GM12878 (cell line): ENCODE measurements at regions not wholly inside any gene's neighbourhood (a gene's known extent, or its start where the extent isn't known, plus 50 kb on each side); places are given as distances from the start of the nearest gene placed in this dataset.

ENCODE experiments used
- ATAC-seq: fragments of 200-7000 bp; cut with Tn5 transposase; 3 replicates; pipeline ENCODE4 v1.9.1; 2020; ENCODE audit warnings: mild to moderate bottlenecking, moderate library complexity
- BruUV-seq: library from RNA; stranded (reverse); fragments of 400-500 nt; replicated peaks from 2 replicates; lab custom pipeline; 2021; lab: Mats Ljungman, UMichigan
- CTCF ChIA-PET: fragments of 300-600 bp; sonication (Branson Sonifier 250); formaldehyde crosslinking; extraction: SDS; loops from one replicate; lab custom pipeline; 2021; ENCODE audit warnings: inconsistent platforms; lab: Yijun Ruan, JAX
- POLR2A ChIA-PET: fragments of 350-600 bp; formaldehyde crosslinking; extraction: SDS; loops from one replicate; lab custom pipeline; 2021; ENCODE audit warnings: inconsistent platforms; lab: Charles Lee
- RAD21 ChIA-PET: fragments of 300-600 bp; sonication (Branson Sonifier 250); formaldehyde crosslinking; loops from one replicate; lab custom pipeline; 2023; ENCODE audit warnings: antibody characterized with exemption; ENCODE audit not compliant: unreplicated experiment; lab: Charles Lee
- SMC1A ChIA-PET: fragments of 300-600 bp; sonication (Branson Sonifier 250); formaldehyde crosslinking; loops from one replicate; lab custom pipeline; 2023; ENCODE audit not compliant: unreplicated experiment, uncharacterized antibody; lab: Charles Lee
- DNase-seq: peaks from one replicate; pipeline ENCODE4 v3.0.0-alpha.2; 2011; ENCODE audit warnings: low read depth, low spot score
- FAIRE-seq: peaks from 3 replicates; lab custom pipeline; 2011; peaks lifted over from hg19 to GRCh38; lab: Jason Lieb, UNC
- H2AFZ ChIP-seq: 2 replicates; pipeline ENCODE4 v1.6.0; 2011; ENCODE audit warnings: low read depth, low read length, control low read depth; ENCODE audit not compliant: control insufficient read depth
- H3K27ac ChIP-seq: 2 replicates; pipeline ENCODE4 v1.5.1; 2011; ENCODE audit warnings: control low read depth; ENCODE audit not compliant: control insufficient read depth, insufficient read depth
- H3K27me3 ChIP-seq, 2 experiments: replicated peaks in 1 of 2; 2 replicates each; pipeline versions ENCODE4 v1.6.0 to v1.6.1; 2011; ENCODE audit warnings: low read length in 1 of 2; ENCODE audit not compliant: control insufficient read depth in 2 of 2, insufficient read depth in 2 of 2
- H3K36me3 ChIP-seq, 2 experiments: 2 replicates each; pipeline ENCODE4 v1.5.1; 2011; ENCODE audit warnings: low read length in 1 of 2; ENCODE audit not compliant: control insufficient read depth in 2 of 2, insufficient read depth in 2 of 2
- H3K4me1 ChIP-seq: 2 replicates; pipeline ENCODE4 v1.6.1; 2011; ENCODE audit warnings: mild to moderate bottlenecking, low read length, moderate library complexity, mixed read lengths; ENCODE audit not compliant: control insufficient read depth, insufficient read depth
- H3K4me2 ChIP-seq: 2 replicates; pipeline ENCODE4 v1.6.0; 2011; ENCODE audit warnings: control low read depth; ENCODE audit not compliant: control insufficient read depth, insufficient read depth
- H3K4me3 ChIP-seq: fragments of 200-600 bp; sonication (generic); 2 replicates; pipeline ENCODE4 v1.5.1; 2016
- H3K79me2 ChIP-seq: 2 replicates; pipeline ENCODE4 v1.6.0; 2011; ENCODE audit warnings: low read length; ENCODE audit not compliant: control insufficient read depth, insufficient read depth
- H3K9ac ChIP-seq: 2 replicates; pipeline ENCODE4 v1.8.0; 2011; ENCODE audit warnings: low read length, control low read depth, mixed read lengths; ENCODE audit not compliant: control insufficient read depth, insufficient read depth
- H3K9me3 ChIP-seq: replicated peaks from 3 replicates; pipeline ENCODE4 v1.5.1; 2011; ENCODE audit warnings: mild to moderate bottlenecking, low read length; ENCODE audit not compliant: control insufficient read depth, insufficient read depth
- H4K20me1 ChIP-seq: 2 replicates; pipeline ENCODE4 v1.6.0; 2011; ENCODE audit not compliant: control insufficient read depth, insufficient read depth
- ATF7 ChIP-seq: fragments of 450-650 bp; IDR thresholded peaks from 2 replicates; pipeline ENCODE4 v1.6.1; 2016; ENCODE audit warnings: low read depth, mild to moderate bottlenecking
- BRCA1 ChIP-seq: IDR thresholded peaks from 2 replicates; pipeline ENCODE4 v1.6.1; 2011; ENCODE audit warnings: low read depth, low read length, improper control_type of control experiment
- CBX5 ChIP-seq: sonication (generic); IDR thresholded peaks from 2 replicates; pipeline ENCODE4 v1.6.1; 2016; ENCODE audit warnings: low read depth, moderate library complexity, mild to moderate bottlenecking, inconsistent platforms
- CEBPZ ChIP-seq: fragments of 150-350 bp; IDR thresholded peaks from 2 replicates; pipeline ENCODE4 v1.6.1; 2016; ENCODE audit warnings: low read depth, low read length
- DPF2 ChIP-seq: fragments of 450-650 bp; IDR thresholded peaks from 2 replicates; pipeline ENCODE4 v1.6.1; 2017; ENCODE audit warnings: mild to moderate bottlenecking
- EGR1 ChIP-seq, 2 experiments: IDR thresholded peaks; 1 replicate in 1 of 2; 2 replicates in 1 of 2; pipeline ENCODE4 v1.6.1; 2011 to 2012; ENCODE audit warnings: low read depth in 2 of 2, low read length in 2 of 2, borderline replicate concordance in 1 of 2, mild to moderate bottlenecking in 1 of 2, moderate library complexity in 1 of 2
- JUNB ChIP-seq: IDR thresholded peaks from 2 replicates; pipeline ENCODE4 v1.6.1; 2016; ENCODE audit warnings: antibody characterized with exemption, mild to moderate bottlenecking
- KDM1A ChIP-seq: fragments of 200-600 bp; sonication (generic); IDR thresholded peaks from 2 replicates; pipeline ENCODE4 v1.6.1; 2016; ENCODE audit warnings: borderline replicate concordance
- RB1 ChIP-seq: fragments of 450-650 bp; formaldehyde crosslinking; IDR thresholded peaks from 2 replicates; pipeline ENCODE4 v1.6.1; 2017; ENCODE audit warnings: mild to moderate bottlenecking, borderline replicate concordance
- SUZ12 ChIP-seq: fragments of 200-600 bp; sonication (generic); IDR thresholded peaks from one replicate; pipeline ENCODE4 v1.6.1; 2018; ENCODE audit warnings: antibody characterized with exemption, mild to moderate bottlenecking; ENCODE audit not compliant: unreplicated experiment
- WGBS: methylation state at CpG from one replicate; pipeline ENCODE4 v1.1.6; 2016; ENCODE audit warnings: low lambda C conversion rate; ENCODE audit not compliant: insufficient replicate concordance, insufficient coverage; ENCODE audit errors: missing lambda C conversion rate; 5-methylcytosine and 5-hydroxymethylcytosine counted together
- in situ Hi-C: fragments of 300-500 bp; cut with MboI; formaldehyde crosslinking; loops from 9 replicates; pipeline ENCODE4 v1.14.3; 2018; ENCODE audit warnings: mixed read lengths
- intact Hi-C: fragments of 100-400 bp; cut with micrococcal nuclease; formaldehyde crosslinking; loops from one replicate; pipeline ENCODE4 v1.14.2; 2022; ENCODE audit not compliant: unreplicated experiment
- TF ChIP-seq, protein P1 (sequence below): fragments of 450-650 bp; formaldehyde crosslinking; IDR thresholded peaks from 2 replicates; pipeline ENCODE4 v1.4.0; 2022; ENCODE audit warnings: mild to moderate bottlenecking, moderate library complexity
- TF ChIP-seq, protein P2 (sequence below): IDR thresholded peaks from 2 replicates; pipeline ENCODE4 v1.6.1; 2011; ENCODE audit warnings: low read depth, low read length, improper control_type of control experiment, borderline replicate concordance
- TF ChIP-seq, protein P3 (sequence below), 3 experiments: IDR thresholded peaks in 2 of 3; conservative IDR thresholded peaks in 1 of 3; 2 replicates each; pipeline ENCODE4 v1.5.1; 2011; ENCODE audit warnings: low read depth in 3 of 3, low read length in 3 of 3, mild to moderate bottlenecking in 3 of 3, control low read depth in 2 of 3, moderate library complexity in 2 of 3, inconsistent platforms in 1 of 3, mixed read lengths in 1 of 3; ENCODE audit not compliant: control insufficient read depth in 2 of 3, insufficient read depth in 1 of 3; ENCODE audit errors: extremely low read depth in 1 of 3

DNA sequence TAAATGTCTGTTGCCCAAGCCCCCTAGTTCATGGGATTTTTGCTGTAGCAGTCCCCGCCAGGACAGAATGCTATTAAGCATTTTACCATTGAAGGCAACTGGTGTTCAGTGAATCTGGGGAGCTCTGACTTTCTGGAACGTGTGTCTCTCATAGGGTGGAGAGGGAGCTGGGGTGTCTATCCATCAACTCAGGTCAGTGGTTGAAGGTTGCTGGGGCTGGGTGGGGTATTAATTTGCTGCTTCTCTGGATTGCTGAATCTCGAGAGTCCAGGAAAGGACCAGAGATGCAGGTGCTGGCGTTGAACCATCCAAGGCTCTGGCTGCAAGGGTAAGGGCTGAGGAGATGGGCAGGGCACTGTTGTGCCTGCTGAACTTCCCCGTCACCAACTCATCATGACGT lies 66.8 kb upstream of the NCK2 start:
- H3K4me2 ChIP-seq, result no peak overlapping the region
- CTCF ChIA-PET, result no interaction called here
- 4% methylated on average over 6 of the region's 6 CpGs for WGBS
- H4K20me1 ChIP-seq, result no peaks in the 10 kb centered on the region
- no peaks in the 10 kb centered on the region; a peak in 2 of 4 replicates for H3K27me3 ChIP-seq
- RAD21 ChIA-PET, result no interaction called here
- H3K4me1 ChIP-seq, result no peaks in the 10 kb centered on the region
- no peak overlapping the region for H2AFZ ChIP-seq
- in situ Hi-C loops, result no loop called here
- no peak for FAIRE-seq
- intact Hi-C loops, result no loop called here
- DNase-seq, result no peak
- H3K4me3 ChIP-seq, result no peak overlapping the region
- no peaks in the 10 kb centered on the region for H3K9me3 ChIP-seq
- POLR2A ChIA-PET, result no interaction called here
- H3K27ac ChIP-seq, result no peak overlapping the region
- no peaks in the 10 kb centered on the region for H3K79me2 ChIP-seq
- no peaks in the 10 kb centered on the region for H3K36me3 ChIP-seq
- no peak for ATAC-seq
- no TSS peak for BruUV-seq
- no peak overlapping the region for H3K9ac ChIP-seq
- SMC1A ChIA-PET, result interaction anchor here (0.6 kb wide), 1 partner anchor 854 kb away, joined by 3 read pairs; no protein-coding TSS in a partner anchor
- no peak for TF ChIP-seq JUNB
- TF ChIP-seq, protein P1, sequence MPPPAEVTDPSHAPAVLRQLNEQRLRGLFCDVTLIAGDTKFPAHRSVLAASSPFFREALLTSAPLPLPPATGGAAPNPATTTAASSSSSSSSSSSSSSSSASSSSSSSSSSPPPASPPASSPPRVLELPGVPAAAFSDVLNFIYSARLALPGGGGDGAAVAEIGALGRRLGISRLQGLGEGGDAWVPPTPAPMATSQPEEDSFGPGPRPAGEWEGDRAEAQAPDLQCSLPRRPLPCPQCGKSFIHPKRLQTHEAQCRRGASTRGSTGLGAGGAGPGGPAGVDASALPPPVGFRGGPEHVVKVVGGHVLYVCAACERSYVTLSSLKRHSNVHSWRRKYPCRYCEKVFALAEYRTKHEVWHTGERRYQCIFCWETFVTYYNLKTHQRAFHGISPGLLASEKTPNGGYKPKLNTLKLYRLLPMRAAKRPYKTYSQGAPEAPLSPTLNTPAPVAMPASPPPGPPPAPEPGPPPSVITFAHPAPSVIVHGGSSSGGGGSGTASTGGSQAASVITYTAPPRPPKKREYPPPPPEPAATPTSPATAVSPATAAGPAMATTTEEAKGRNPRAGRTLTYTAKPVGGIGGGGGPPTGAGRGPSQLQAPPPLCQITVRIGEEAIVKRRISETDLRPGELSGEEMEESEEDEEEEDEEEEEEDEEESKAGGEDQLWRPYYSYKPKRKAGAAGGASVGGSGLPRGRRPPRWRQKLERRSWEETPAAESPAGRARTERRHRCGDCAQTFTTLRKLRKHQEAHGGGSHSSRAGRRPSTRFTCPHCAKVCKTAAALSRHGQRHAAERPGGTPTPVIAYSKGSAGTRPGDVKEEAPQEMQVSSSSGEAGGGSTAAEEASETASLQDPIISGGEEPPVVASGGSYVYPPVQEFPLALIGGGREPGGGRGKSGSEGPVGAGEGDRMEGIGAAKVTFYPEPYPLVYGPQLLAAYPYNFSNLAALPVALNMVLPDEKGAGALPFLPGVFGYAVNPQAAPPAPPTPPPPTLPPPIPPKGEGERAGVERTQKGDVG (CRISPR knock-in tag), result no peak
- no peak for TF ChIP-seq BRCA1
- TF ChIP-seq RB1, result no peak
- no peak for TF ChIP-seq SUZ12
- no peak for TF ChIP-seq KDM1A
- TF ChIP-seq, protein P2, sequence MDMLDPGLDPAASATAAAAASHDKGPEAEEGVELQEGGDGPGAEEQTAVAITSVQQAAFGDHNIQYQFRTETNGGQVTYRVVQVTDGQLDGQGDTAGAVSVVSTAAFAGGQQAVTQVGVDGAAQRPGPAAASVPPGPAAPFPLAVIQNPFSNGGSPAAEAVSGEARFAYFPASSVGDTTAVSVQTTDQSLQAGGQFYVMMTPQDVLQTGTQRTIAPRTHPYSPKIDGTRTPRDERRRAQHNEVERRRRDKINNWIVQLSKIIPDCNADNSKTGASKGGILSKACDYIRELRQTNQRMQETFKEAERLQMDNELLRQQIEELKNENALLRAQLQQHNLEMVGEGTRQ, result no peak
- TF ChIP-seq CEBPZ, result no peak
- no peak for TF ChIP-seq DPF2
- no peak for TF ChIP-seq CBX5
- TF ChIP-seq, protein P3, sequence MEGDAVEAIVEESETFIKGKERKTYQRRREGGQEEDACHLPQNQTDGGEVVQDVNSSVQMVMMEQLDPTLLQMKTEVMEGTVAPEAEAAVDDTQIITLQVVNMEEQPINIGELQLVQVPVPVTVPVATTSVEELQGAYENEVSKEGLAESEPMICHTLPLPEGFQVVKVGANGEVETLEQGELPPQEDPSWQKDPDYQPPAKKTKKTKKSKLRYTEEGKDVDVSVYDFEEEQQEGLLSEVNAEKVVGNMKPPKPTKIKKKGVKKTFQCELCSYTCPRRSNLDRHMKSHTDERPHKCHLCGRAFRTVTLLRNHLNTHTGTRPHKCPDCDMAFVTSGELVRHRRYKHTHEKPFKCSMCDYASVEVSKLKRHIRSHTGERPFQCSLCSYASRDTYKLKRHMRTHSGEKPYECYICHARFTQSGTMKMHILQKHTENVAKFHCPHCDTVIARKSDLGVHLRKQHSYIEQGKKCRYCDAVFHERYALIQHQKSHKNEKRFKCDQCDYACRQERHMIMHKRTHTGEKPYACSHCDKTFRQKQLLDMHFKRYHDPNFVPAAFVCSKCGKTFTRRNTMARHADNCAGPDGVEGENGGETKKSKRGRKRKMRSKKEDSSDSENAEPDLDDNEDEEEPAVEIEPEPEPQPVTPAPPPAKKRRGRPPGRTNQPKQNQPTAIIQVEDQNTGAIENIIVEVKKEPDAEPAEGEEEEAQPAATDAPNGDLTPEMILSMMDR (IDR thresholded peaks at IDR 0.05 in 2 of 3, conservative IDR thresholded peaks at IDR 0.05 in 1 of 3; ENCODE audit: control insufficient read depth in 2 of 3, extremely low read depth in 1 of 3, insufficient read depth in 1 of 3, low read depth in 3 of 3, low read length in 3 of 3), result no peak
- TF ChIP-seq EGR1 (IDR thresholded peaks at IDR 0.05; ENCODE audit: borderline replicate concordance in 1 of 2, low read depth in 2 of 2, low read length in 2 of 2), result no peak
- no peak for TF ChIP-seq ATF7
